Suprapubic skin (tissue), 4 donors: ENCODE measurements at regions not wholly inside any gene's neighbourhood (a gene's known extent, or its start where the extent isn't known, plus 50 kb on each side); places are given as distances from the start of the nearest gene placed in this dataset.
A peak's percentile ranks its signal among the peaks of the same experiment; 100 is the strongest.

ENCODE experiments used
- DNase-seq, 2 donors: peaks; one replicate each; pipeline ENCODE4 v3.0.0-alpha.2; 2019; ENCODE audit warnings: low spot score in 2 of 2
- H3K27ac ChIP-seq: fragments of 200-600 bp; sonication (generic); one replicate; pipeline ENCODE4 v1.5.1; 2019
- H3K27me3 ChIP-seq: fragments of 200-600 bp; sonication (generic); one replicate; pipeline ENCODE4 v1.5.1; 2019
- H3K36me3 ChIP-seq: fragments of 200-600 bp; sonication (generic); one replicate; pipeline ENCODE4 v1.5.1; 2019
- H3K4me1 ChIP-seq: fragments of 200-600 bp; sonication (generic); one replicate; pipeline ENCODE4 v1.5.1; 2019
- H3K4me3 ChIP-seq: fragments of 200-600 bp; sonication (generic); one replicate; pipeline ENCODE4 v1.5.1; 2019; ENCODE audit warnings: mild to moderate bottlenecking
- H3K9me3 ChIP-seq: fragments of 200-600 bp; sonication (generic); one replicate; pipeline ENCODE4 v1.5.1; 2019
- EP300 ChIP-seq: sonication (generic); formaldehyde crosslinking; IDR thresholded peaks from one replicate; pipeline ENCODE4 v1.6.1; 2017; ENCODE audit warnings: antibody characterized with exemption
- POLR2A ChIP-seq, 2 donors: fragments of 450-650 bp; IDR thresholded peaks; one replicate each; pipeline ENCODE4 v1.6.1; 2017; ENCODE audit warnings: antibody characterized with exemption in 2 of 2, mild to moderate bottlenecking in 2 of 2, moderate library complexity in 2 of 2
- POLR2AphosphoS5 ChIP-seq, 3 donors: sonication (generic); formaldehyde crosslinking; IDR thresholded peaks; one replicate each; pipeline ENCODE4 v1.6.1; 2017; ENCODE audit warnings: antibody characterized with exemption in 3 of 3
- WGBS: methylation state at CpG from one replicate; pipeline ENCODE4 v1.1.5; 2018; 5-methylcytosine and 5-hydroxymethylcytosine counted together
- TF ChIP-seq, protein P1 (sequence below), 2 donors: fragments of 200-600 bp in 1 of 2; fragments of 450-650 bp in 1 of 2; sonication (generic) in 1 of 2; IDR thresholded peaks; one replicate each; pipeline ENCODE4 v1.5.1; 2016 to 2019; ENCODE audit warnings: antibody characterized with exemption in 2 of 2, mild to moderate bottlenecking in 1 of 2, moderate library complexity in 1 of 2

DNA sequence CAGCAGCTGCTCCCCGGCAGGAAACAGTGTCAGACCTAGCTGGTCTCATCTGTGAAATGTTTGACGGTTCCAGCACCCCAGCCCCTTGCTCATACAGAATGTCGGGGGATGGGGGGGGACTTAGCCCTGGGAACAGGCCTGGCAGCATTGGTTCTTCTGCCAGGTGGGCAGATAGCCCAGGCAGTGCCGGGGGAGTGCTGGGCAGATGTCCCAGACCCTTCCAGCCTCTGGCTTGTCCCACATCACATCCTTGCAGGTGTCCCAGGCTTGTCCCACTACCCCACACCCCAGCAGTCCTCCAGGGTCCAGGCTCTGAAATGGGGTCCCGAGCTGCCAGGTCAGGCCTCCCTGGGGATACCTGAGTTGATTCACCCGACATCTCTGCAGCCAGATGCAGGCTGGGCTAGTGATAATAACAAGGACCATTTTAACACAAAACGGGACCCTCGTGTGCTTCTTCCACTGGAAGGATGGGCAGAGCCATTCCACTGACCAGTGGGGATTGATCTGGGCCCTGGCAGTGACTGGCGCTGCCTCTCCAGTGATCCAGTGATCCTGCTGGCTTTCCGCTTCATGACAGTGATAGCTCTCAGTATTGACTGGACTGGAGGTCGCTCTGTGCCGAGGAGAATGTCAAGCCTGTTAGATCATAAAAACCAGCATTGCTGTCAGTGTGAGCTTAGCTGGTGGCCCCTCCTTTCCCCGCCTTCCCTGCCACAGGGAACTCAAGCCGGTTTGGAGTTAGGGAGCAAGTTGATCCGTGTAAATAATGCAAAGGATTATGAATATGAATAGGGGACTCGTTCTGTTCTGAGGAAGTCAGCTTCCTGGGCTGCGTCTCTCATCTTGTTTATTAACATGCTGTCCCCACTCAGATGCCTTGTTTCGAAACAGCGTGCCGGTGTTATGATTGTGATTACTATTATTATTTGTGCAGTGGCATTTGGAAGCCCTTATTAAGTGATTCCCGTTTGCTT, 180.6 kb downstream of the AACS start:
- peak overlapping the region; percentile 6 for H3K4me3 ChIP-seq
- peaks cover 26% of the 10 kb centered on the region for H3K27me3 ChIP-seq

DNA sequence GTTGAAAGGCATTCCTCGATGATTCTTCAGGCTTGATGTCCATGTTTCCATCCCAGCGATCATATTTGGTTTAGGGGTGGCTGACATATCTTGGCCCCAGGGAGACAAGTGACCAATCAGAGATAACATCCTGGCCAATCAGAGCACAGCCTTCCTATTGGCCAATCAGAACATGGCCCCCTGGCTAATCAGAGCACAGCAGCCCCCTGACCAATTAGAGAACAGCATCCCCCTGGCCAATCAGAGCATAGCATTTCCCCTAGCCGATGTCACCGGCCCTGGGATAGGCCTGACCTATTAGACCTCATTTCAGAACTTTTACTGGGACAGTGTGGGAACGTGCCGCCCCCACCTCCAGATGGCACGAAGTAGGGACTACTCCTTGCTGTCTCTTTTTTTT, 182.2 kb downstream of the AACS start:
- Histone ChIP-seq H3K4me3 (no peak overlapping the region), H3K27ac (no peak overlapping the region), H3K9me3 (no peaks in the 10 kb centered on the region), H3K4me1 (no peaks in the 10 kb centered on the region), H3K27me3 (peaks cover 28% of the 10 kb centered on the region), H3K36me3 (no peaks in the 10 kb centered on the region)
- 92% methylated on average over 7 of the region's 7 CpGs for WGBS
- DNase-seq: no peak
- TF ChIP-seq EP300: no peak
- TF ChIP-seq, protein P1, sequence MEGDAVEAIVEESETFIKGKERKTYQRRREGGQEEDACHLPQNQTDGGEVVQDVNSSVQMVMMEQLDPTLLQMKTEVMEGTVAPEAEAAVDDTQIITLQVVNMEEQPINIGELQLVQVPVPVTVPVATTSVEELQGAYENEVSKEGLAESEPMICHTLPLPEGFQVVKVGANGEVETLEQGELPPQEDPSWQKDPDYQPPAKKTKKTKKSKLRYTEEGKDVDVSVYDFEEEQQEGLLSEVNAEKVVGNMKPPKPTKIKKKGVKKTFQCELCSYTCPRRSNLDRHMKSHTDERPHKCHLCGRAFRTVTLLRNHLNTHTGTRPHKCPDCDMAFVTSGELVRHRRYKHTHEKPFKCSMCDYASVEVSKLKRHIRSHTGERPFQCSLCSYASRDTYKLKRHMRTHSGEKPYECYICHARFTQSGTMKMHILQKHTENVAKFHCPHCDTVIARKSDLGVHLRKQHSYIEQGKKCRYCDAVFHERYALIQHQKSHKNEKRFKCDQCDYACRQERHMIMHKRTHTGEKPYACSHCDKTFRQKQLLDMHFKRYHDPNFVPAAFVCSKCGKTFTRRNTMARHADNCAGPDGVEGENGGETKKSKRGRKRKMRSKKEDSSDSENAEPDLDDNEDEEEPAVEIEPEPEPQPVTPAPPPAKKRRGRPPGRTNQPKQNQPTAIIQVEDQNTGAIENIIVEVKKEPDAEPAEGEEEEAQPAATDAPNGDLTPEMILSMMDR (IDR thresholded peaks at IDR 0.05): no peak
- TF ChIP-seq POLR2AphosphoS5 (IDR thresholded peaks at IDR 0.05): no peak
- TF ChIP-seq POLR2A (IDR thresholded peaks at IDR 0.05): no peak

More for the DNA sequence above, 180.6 kb downstream of the AACS start:
- Histone ChIP-seq H3K9me3 (no peaks in the 10 kb centered on the region), H3K36me3 (no peaks in the 10 kb centered on the region), H3K27ac (peak overlapping the region; percentile 21), H3K4me1 (no peaks in the 10 kb centered on the region)
- WGBS: 38% methylated on average over 16 of the region's 21 CpGs
- DNase-seq: no peak
- TF ChIP-seq POLR2A (IDR thresholded peaks at IDR 0.05): no peak
- TF ChIP-seq, protein P1 (IDR thresholded peaks at IDR 0.05): no peak
- TF ChIP-seq POLR2AphosphoS5 (IDR thresholded peaks at IDR 0.05): no peak
- TF ChIP-seq EP300: no peak

DNA sequence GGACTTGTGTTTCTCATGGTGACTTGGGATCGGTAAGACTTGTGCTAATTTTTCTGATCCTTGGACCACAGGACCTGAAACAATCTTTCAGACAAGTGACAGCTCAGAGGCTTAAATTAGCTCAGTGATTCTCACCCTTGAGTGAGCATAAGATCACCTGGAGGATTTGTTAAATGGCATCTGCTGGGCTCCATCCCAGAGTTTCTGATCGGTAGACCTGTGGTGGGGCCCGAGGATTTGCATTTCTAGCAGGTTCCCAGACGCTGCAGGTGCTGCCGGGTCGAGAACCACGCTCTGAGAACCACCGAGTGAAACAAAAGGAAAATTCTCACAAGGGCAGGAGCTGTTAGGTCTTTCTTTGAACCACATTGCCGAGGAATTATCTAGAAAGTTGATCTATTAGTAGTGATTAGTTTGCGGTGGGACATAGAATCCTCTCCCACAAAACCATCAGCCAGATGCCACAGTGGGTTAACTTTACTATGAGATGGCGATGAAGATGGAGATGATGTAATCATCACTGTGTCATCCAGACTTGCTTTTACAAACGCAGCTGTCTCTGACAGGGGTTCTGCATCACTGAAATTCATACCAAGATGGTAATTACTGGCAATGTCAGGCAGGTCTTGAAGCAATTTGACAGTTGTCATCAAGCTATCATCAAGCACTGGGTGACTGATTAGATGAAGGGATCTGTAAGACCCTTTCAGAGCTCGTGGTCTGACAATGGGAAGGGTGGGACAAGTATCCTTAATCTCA, 184.0 kb downstream of the AACS start:
- TF ChIP-seq, protein P1 (IDR thresholded peaks at IDR 0.05): no peak
- TF ChIP-seq EP300 (no peak), POLR2AphosphoS5 (IDR thresholded peaks at IDR 0.05) (no peak), POLR2A (IDR thresholded peaks at IDR 0.05) (no peak)
- H3K4me3 ChIP-seq: no peak overlapping the region
- peaks cover 27% of the 10 kb centered on the region for H3K27me3 ChIP-seq
- H3K4me1 ChIP-seq: no peaks in the 10 kb centered on the region
- H3K27ac ChIP-seq: no peak overlapping the region
- 76% methylated on average over 13 of the region's 13 CpGs for WGBS
- DNase-seq: no peak
- no peaks in the 10 kb centered on the region for H3K36me3 ChIP-seq
- no peaks in the 10 kb centered on the region for H3K9me3 ChIP-seq

DNA sequence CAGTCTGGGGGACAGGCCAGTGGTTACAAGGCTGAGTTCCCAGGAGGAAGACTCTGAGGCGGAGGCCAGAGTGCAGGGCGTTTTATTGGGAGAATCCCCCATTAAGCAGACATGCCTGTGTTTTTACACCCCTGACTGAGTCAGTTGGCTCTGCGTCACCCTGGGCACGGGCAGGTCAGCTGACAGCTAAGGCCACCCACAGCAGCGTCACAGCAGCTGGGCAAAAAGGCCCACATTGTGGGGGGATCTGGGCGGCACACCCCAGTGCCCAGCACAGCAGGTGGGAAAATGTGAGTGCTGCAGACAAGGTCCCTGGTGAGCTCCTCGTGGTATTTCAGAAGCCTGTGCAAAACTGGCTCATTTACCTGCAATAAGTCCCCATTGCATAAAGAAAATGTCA, 184.7 kb downstream of the AACS start:
- Histone ChIP-seq H3K4me1 (no peaks in the 10 kb centered on the region), H3K4me3 (no peak overlapping the region), H3K9me3 (no peaks in the 10 kb centered on the region), H3K27ac (no peak overlapping the region), H3K27me3 (peaks cover 24% of the 10 kb centered on the region), H3K36me3 (no peaks in the 10 kb centered on the region)
- DNase-seq: no peak
- WGBS: 50% methylated on average over 1 of the region's 7 CpGs
- TF ChIP-seq, protein P1 (IDR thresholded peaks at IDR 0.05): no peak
- TF ChIP-seq POLR2AphosphoS5 (IDR thresholded peaks at IDR 0.05) (no peak), POLR2A (IDR thresholded peaks at IDR 0.05) (no peak), EP300 (no peak)

DNA sequence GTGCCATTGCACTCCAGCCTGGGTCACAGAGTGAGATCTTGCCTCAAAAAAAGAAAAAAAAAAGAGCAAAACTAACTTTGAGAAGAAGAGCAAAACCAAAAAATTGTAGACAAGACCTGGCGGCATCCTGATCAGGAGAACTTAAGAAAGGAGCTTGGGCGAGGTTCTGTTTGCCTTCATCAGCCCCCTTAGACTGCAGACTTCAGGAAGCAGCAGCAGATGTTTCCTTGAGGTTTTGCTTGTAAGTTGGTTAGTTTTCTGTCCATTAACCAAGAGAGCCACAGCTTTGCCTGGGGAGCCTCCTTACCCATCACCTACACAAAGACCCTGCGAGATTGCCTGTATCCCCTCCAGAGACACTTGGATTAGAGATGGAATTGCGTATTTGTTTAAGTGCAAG, 189.0 kb downstream of the AACS start:
- no peak for DNase-seq
- TF ChIP-seq POLR2AphosphoS5 (IDR thresholded peaks at IDR 0.05) (no peak), EP300 (no peak), POLR2A (IDR thresholded peaks at IDR 0.05) (no peak)
- TF ChIP-seq, protein P1 (IDR thresholded peaks at IDR 0.05): no peak
- Histone ChIP-seq H3K4me1 (no peaks in the 10 kb centered on the region), H3K36me3 (no peaks in the 10 kb centered on the region), H3K27ac (no peak overlapping the region), H3K4me3 (no peak overlapping the region), H3K27me3 (peaks cover 14% of the 10 kb centered on the region), H3K9me3 (no peaks in the 10 kb centered on the region)
- WGBS: 77% methylated on average over 4 of the region's 4 CpGs
